HG02763 (cell line): ENCODE measurements at regions not wholly inside any gene's neighbourhood (a gene's known extent, or its start where the extent isn't known, plus 50 kb on each side); places are given as distances from the start of the nearest gene placed in this dataset.

ENCODE experiments used
- ATAC-seq: cut with Tn5 transposase; IDR thresholded peaks from one replicate; pipeline ENCODE4 v1.9.1; 2021; ENCODE audit warnings: mild to moderate bottlenecking, moderate library complexity; ENCODE audit not compliant: unreplicated experiment

DNA sequence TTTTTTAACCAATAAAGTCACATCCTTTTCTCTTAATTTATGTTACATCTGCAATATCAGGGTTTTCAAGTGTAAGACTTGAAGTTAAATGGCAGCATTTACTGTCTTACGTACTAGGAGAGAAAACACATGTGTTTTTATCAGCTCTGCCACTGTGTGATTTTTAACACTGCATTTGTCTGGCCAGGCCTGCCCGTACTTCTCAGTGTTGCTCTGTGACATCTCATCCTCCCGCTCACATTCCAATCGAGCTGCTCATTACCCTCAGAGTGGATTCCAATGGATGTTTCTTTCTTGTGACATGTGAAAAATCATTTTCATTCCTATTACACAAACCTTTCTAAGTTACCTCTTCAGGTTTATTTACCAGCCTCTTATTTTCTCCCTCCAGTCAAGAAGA, 420.3 kb downstream of the FAT4 start:
- no peak for ATAC-seq

DNA sequence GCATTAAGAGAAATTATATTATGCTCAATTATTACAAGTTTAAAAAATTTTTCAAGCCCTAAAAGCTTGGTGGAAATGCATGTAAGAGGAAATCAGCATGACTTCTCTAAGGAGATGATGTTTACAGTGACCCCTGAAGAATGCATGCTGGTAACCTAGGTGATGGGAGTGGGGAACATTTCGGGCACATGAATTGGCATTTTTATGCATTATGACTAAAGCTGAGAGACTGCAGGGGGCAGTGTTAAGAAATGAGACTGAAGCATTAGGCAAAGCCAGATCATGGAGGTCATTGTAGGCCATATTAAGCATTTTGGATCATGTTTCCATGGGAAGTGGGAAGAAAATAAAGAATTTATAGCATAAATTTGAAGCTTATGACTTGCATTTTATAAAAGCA, 421.3 kb downstream of the FAT4 start:
- ATAC-seq, result no peak

DNA sequence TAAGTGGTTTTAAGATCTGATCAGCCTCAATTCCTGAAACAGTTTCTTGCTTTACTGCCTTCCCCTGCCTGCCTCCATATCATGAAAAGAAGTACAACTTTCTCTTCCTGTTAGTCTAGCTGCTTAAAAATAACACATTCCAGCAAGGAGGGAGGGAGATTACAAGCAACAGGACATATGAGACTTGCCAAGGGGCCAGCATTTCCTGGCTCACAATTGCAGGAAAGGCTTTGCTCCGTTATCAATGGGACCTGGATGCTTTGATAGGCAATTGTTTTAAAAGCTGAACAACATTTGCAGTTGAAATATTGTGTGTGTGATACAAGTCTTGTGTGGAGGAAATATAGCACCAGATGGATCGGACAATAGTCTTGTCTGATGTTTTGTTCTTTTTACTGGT, 425.0 kb downstream of the FAT4 start:
- no peak for ATAC-seq

DNA sequence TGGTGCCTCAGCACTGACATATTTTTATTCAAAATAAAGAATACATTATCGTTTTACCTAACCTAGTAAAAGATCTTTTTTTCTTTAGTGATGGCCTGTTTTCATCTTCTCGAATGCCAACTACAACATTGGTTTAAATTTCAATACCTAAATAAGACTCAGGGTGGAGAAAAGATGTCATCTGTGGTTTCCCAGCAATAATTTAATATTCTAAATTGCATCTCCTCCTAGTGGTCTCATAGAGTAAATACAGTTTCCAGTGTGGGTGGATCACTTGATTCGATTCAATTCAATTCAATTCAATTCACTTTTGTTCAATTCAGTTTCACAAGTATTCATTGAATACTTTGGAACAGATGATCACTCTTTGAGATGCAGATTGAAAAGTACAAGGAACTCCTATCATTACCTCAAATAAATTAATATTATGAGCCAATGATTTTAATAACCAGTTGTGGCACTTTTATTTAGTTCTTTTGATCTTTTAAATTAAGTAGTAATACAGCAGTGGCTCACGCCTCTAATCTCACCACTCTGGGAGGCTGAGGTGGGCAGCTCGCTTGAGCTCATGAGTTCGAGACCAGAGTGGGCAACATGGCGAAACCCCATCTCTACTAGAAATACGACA, 427.2 kb downstream of the FAT4 start:
- no peak for ATAC-seq

DNA sequence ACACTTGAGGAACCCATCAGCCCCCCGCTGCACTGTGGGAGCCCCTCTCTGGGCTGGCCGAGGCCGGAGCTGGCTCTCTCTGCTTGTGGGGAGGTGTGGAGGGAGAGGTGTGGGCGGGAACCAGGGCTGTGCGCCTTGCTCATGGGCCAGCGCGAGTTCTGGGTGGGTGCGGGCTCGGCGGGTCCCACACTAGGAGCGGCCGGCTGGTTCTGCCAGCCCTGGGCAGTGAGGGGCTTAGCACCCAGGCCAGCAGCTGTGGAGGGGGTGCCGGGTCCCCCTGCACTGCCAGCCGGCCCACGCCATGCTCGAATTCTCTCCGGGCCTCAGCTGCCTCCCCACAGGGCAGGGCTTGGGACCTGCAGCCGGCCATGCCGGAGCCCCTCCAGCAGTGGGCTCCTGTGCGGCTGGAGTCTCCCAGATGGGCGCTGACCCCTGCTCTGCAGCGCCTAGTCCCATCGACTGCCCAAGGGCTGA, 430.2 kb downstream of the FAT4 start:
- ATAC-seq, result no peak

DNA sequence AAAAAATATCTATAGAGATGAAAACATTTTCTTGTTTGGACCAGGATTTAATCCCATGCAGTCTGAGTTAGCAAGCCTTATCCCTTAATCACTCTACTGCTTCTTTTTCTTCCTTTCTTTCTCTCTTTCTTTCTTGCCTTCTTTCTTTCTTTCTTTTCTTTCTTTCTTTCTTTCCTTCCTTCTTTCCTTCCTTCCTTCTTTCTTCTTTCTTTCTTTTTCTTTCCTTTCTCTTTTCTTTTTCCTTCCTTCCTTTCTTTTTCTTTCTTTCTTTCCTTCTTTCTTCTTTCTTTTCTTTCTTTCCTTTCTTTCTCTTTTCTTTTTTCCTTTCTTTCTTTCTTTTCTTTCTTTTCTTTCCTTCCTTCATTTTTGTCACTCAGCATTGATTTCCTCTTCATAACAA, 434.6 kb downstream of the FAT4 start:
- ATAC-seq, result no peak

DNA sequence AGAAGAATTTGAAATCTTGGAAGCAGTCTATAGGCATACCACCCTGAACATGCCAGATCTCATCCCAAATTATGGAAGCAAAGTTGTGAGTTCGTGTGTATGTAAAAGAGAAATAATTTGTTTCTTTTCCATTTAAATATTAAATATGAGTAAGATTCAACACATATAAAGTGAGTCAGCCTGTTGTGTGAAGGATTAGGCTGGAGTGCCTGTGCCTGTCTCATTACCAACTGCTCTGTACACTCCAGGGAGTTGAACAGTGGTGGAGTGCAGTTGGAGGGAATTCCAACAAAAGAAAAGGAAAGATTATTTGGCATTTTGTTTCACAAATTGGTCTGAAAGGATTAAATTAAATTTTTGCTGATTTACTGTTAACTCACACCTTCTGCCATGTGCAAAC, 435.6 kb downstream of the FAT4 start:
- ATAC-seq, result no peak

DNA sequence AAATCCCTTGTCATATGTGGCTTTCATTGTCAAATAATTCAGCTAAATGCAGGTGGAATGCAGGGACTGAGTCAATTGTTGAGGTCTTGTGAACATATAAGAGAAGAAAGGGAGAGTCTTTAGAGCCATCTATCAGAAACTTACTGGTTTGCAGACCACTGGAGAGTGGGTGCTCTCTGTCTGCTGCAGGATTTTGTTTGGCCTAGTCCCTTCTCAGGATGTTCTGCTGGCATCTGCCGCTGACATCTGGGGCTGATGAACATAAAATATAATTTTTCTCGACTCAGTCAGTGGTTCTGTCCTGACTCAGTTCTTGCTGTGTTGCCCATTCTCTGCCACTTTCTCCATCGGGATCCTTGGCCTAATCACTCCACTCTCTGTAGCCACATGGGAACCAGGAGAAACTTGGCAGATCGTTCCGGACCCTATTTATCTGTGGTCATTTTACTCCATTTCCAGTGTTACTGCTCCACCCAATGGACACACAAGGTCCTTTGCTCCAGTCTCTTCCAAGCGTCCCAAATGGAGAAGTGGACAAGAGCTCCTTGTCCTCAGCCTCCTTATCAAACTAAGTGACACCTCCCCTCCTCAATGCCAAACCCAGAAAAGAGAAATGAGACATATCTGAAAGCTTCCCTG, 436.2 kb downstream of the FAT4 start:
- ATAC-seq, result no peak

DNA sequence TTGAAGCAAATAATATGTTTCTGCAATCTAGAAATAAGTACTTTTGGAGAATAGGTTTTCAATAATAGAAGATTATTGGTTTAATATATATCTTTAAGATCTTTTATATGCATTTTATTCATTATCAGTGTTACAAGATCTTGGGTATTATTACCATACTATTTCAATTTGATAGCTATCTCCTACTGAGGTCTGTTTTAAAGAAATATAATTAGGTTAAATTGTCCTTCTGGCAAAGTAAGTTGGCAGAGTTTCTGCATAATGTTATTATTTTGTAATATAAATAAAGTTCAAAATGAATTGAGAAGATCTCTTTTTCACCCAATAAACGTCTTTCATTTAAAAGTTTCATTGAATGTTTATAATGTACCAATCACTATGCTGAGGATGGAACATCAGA, 443.7 kb downstream of the FAT4 start:
- no peak for ATAC-seq

DNA sequence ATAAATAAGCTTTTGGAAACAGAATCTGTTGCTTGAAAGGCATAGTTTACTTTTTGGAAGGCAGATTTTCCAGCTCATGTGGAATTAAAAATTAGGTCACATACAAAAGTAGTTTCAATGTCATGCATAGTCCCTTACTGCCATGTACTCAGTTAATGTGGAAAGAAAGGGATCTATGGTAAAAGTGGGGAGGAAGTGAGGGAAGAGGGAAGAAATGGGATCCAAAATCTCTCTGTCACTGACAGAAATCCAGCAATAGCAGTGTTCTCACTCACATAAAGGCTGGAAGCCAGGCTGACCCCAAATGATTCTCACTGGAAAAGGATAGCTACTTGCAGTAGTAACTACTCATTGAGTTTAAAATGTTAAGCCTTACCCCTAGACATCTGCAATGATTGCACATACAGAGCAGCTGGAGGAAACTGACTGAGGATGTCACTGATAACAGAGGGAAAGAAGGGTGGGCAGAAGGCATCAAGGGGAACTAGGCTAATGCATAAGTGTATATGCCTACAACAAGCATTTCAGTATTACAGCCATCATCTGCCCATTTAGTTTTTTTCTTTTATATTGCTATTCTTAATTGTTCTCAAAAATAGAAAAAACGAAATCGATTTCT, 445.6 kb downstream of the FAT4 start:
- no peak for ATAC-seq

DNA sequence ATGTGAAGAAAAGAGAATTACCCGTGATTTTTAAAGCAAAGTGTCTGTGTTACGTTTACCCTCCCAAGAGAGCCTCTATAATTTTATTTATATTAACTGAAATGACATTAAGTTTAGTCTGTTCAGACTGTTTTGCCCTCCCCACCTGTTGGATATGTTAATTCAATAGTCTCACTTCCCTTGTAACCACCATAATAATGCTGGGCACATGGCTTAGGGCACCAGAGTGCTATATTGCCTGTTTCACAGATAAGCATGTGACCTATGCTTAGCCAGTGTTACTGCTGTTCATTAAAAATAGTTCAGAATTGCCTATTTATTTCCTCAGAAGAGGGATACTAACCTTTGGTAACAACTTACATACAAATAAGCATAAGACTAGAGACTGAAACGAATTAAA, 446.2 kb downstream of the FAT4 start:
- ATAC-seq, result no peak

DNA sequence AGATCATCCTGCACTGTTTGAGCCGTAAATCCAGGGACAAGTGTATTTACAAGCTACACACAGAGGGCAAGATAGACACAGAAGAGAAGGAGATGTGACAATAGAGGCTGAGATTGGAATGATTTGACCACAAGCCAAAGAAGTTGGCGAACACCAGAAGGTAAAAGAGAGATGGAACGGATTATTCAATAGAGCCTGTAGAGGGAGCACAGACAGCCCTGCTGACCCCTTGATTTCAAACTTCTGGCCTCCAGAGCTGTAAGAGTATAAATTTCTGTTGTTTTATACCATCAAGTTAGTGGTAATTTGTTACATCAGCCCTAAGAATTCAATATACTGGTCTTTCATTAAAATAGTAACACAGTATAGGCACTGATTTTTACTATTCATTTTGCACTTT, 447.8 kb downstream of the FAT4 start:
- ATAC-seq, result no peak

DNA sequence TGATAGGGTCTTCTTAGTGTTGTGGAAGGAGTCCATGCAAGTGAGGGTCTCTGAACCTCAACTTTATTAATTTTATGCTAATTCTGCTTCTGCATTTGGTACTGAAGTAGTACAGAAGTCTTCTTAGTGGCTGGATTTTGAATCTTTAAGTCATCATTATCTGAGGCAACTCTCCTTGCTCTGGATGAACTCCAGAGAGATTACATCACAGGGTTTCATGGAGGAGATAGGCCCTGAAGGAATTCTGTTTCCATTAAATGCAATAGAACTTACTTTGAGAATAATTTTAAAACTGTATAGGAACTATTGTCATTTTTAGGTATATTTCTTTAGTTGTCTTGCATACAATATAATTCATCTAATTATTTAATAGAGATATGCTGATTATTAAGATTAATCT, 451.2 kb downstream of the FAT4 start:
- no peak for ATAC-seq

DNA sequence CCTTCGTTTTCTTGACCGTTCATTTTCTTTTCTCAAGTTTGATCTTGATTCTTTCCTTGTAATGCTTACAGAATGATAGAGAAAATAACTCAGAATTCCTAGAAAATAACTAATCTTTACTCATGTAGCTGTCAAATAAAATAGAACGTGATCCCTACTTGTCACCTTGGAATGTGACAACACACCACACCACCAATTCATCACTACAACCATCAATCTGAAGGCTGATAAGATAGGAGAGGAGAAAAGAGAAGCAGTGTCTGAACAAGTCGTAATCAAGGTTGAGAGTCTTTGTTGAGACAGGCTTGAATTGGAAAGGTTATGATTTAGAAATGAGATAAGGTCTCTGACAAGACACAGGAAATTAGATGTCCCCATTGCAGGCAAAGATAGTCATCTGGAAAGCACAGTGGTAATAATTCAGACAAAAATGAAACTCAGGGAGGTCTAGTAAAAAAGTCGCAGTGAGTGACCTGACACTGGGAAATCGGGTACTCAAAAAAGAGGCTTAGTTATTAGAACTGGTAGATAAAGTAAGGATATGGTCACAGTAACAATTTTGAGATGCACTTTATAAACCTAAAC, 456.2 kb downstream of the FAT4 start:
- no peak for ATAC-seq

DNA sequence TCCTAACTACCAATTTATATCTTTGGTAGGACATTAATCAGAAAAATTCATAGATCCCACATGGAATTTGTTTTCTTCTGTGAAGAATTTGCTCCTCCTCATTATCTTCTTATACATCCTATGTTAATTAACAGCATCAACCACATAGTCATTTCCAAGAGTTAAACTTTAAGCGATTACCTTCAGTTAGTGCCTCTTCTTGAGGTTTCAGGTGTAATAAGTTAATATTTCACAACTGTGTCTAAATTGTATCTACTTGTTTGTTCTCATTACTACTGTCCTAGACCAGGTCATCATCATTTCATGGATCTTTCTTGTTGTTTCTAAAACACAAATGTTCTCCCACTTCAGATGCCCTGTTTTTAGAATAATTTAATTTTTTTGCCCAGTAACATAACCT, 457.9 kb downstream of the FAT4 start:
- ATAC-seq, result no peak

DNA sequence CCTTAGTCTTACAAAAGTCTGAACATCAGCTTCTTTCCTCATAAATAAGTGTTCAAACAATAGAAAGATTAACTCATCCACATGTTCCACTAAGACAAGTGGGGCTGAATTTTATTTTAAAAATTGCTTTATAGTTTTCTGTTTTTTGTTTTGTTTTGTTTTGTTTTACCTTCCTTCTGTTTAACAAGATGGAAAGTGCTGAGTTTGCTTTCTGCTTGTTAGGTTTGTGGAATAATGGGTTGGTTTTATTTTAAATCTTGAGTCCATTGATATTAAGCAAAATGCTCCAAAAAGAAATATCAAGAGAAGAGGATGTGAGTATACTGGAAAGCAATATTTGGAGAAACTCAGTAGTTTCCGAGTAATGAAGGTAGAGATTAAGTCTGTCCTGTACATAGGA, 458.7 kb downstream of the FAT4 start:
- ATAC-seq, result no peak

DNA sequence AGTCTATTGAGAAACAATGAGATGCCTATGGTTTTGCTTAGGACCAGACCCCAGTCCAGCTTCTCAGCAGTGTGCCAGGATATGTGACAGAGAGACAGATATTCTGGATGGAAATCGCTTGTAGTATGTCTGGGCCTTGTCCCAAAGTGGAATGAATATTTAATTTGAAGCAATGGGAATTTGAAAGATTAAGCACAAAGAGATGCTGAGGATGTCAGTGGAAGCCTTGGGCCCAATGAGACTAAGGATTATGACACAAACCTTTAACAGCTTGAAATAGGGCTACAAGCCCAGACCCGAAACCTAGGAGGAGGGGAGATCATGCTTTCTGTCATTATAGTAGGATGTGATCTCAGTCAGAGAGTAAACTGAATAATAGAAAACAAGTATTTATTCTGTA, 459.2 kb downstream of the FAT4 start:
- no peak for ATAC-seq

DNA sequence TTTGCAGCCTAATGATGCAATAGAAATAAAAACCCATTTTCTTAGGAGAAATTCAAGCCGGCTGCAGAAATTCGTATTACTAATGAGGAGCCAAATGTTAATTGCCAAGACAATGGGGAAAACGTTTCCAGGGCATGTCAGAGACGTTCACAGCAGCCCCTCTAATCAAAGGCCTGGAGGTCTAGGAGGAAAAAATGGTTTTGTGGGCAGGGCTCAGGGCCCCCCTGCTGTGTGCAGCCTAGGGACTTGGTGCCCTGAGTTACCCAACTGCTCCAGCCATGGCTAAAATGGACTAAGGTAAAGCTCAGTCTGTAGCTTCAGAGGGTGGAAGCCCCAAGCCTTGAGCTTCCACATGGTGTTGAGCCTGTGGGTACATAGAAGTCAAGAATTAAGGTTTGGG, 461.4 kb downstream of the FAT4 start:
- ATAC-seq, result no peak

DNA sequence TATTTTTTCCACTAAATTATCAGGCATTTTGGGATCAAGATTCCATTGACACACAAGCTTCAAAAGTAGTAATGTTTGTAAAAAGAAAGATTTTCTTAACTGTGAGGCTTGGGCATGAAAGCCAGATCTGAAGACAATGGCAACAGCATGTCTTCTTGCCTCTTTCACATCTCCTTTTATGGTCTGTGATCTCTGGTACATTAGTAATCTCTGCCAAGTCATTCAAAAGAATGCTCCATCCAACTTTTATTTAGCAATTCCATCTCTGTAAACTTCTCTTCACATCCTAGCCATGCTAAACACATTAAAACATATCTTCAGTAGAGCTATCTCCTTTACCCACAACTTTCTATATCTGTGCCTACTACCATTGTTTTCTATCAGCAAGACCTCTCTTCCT, 465.4 kb downstream of the FAT4 start:
- ATAC-seq, result no peak

DNA sequence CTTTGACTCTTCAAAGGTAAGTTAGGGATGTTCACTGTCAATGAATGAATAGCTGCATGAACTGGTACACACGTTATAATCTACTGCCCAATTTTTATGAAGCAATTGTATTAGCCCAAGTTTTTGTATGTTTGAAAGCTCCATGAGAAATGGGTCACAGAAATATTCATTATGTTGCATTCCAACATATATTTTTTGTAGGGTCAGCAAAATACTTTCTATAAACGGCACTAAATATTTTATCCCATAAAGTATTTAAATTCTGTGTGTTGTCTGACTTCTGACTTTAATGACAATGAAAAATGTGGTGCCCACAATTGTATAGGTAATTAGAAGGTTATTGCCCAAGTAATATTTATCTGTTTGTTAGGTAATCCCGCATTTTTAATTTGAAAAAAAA, 466.0 kb downstream of the FAT4 start:
- ATAC-seq, result no peak

DNA sequence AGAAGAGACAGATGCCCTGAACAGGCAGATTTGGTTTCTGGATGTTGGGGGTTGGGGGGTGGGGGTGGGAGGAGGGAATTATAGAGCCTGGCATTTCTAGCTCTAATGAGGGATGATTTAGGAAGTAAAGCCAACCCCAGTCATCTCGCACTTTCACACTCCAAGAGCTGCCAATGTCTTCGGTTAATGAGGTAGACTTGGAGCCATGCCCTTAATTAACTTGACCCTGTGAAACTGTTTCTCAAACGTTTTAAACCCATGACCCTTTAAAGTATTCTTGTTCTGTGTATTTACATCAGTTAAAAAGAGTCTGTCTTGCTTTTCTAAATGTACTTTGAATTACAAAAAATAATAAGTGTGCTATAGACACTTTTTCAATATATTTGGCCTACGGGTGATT, 466.9 kb downstream of the FAT4 start:
- no peak for ATAC-seq

DNA sequence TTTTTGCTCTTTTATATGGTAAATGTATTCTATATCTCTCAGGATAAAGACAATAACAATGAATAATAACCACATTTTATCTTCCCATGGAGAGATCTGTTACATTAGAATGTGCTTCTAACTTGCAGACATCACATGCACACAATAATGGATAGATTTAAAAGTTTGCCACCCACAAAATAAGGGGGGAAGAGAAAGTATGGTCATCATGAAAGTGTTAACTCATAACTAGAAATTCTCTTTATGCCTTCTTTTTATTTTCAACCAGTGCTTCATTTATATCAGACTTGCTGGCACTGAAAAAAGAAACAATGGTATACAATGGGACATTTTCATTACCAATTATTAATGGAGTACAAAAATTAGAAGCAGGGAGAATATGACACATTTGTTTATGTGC, 470.0 kb downstream of the FAT4 start:
- no peak for ATAC-seq
